HCT116 (cell line): ENCODE measurements at regions not wholly inside any gene's neighbourhood (a gene's known extent, or its start where the extent isn't known, plus 50 kb on each side); places are given as distances from the start of the nearest gene placed in this dataset.

Experiments used
- CTCF ChIP-seq, 3 experiments: fragments of 200-600 bp in 1 of 3; sonication (generic) in 1 of 3; IDR thresholded peaks in 2 of 3; conservative IDR thresholded peaks in 1 of 3; 2 replicates each; pipeline ENCODE4 v1.5.1; 2012 to 2017; ENCODE audit warnings: low read depth in 2 of 3, low read length in 2 of 3, antibody characterized with exemption in 1 of 3, borderline replicate concordance in 1 of 3, control low read depth in 1 of 3, mild to moderate bottlenecking in 1 of 3, mixed read lengths in 1 of 3, mixed run types in 1 of 3, moderate library complexity in 1 of 3; ENCODE audit not compliant: insufficient read depth in 1 of 3
- EZH2 ChIP-seq: fragments of 200-600 bp; sonication (generic); IDR thresholded peaks from 2 replicates; pipeline ENCODE4 v1.6.1; 2017; ENCODE audit warnings: antibody characterized with exemption, mixed run types
- MAX ChIP-seq: IDR thresholded peaks from 2 replicates; pipeline ENCODE4 v1.6.1; 2012
- POLR2A ChIP-seq: IDR thresholded peaks from 2 replicates; pipeline ENCODE4 v1.7.0; 2011; ENCODE audit warnings: borderline replicate concordance; ENCODE audit not compliant: insufficient read depth, insufficient read length; ENCODE audit errors: extremely low read depth
- ZNF274 ChIP-seq: fragments of 200-500 bp; sonication (Bioruptor generic); IDR thresholded peaks from 2 replicates; pipeline ENCODE4 v1.6.1; 2014; ENCODE audit warnings: mild to moderate bottlenecking, low read depth, low read length, inconsistent platforms

GRCh38 chrX:17968367-17968766 is 107.3 kb upstream of the RAI2 start:
- no peak for TF ChIP-seq CTCF (IDR thresholded peaks at IDR 0.05 in 2 of 3, conservative IDR thresholded peaks at IDR 0.05 in 1 of 3; ENCODE audit: borderline replicate concordance in 1 of 3, insufficient read depth in 1 of 3, low read depth in 2 of 3, low read length in 2 of 3)
- TF ChIP-seq EZH2, result no peak
- TF ChIP-seq ZNF274, result no peak
- TF ChIP-seq POLR2A, result no peak
- TF ChIP-seq MAX, result no peak
